ENCODE measurements at regions not wholly inside any gene's neighbourhood (a gene's known extent, or its start where the extent isn't known, plus 50 kb on each side); places are given as distances from the start of the nearest gene placed in this dataset.

GRCh38 chr6:134787261-134787877 is 162.5 kb downstream of the ALDH8A1 start:
- Histone ChIP-seq H3K9ac (ENCODE audit: low read length) (no peak overlapping the region), H3K9me2 (replicated peaks; ENCODE audit: insufficient read depth, low read length) (no peaks in the 10 kb centered on the region), H3K79me2 (ENCODE audit: low read length) (no peaks in the 10 kb centered on the region), H3K4me2 (ENCODE audit: low read depth, low read length, poor library complexity, severe bottlenecking) (no peak overlapping the region), H3K27me3 (ENCODE audit: low read length) (no peaks in the 10 kb centered on the region), H3K36me3 (ENCODE audit: insufficient read depth, low read length) (no peaks in the 10 kb centered on the region), H3K4me1 (ENCODE audit: low read length) (no peaks in the 10 kb centered on the region), H4K20me1 (ENCODE audit: insufficient read depth, low read depth, low read length) (no peaks in the 10 kb centered on the region), H3K27ac (ENCODE audit: low read length) (no peak overlapping the region), H3K9me3 (ENCODE audit: low read length) (no peaks in the 10 kb centered on the region), H3K4me3 (ENCODE audit: low read length) (no peak overlapping the region), H2AFZ (ENCODE audit: low read length) (no peak overlapping the region)
- DNase-seq: no peak

GRCh38 chr6:134784336-134784735 is 165.6 kb downstream of the ALDH8A1 start:
- H3K27me3 ChIP-seq (ENCODE audit: low read length): no peaks in the 10 kb centered on the region
- no peak for DNase-seq
- no peak overlapping the region for H3K9ac ChIP-seq (ENCODE audit: low read length)
- H2AFZ ChIP-seq (ENCODE audit: low read length): no peak overlapping the region
- no peak overlapping the region for H3K27ac ChIP-seq (ENCODE audit: low read length)
- no peak overlapping the region for H3K4me2 ChIP-seq (ENCODE audit: low read depth, low read length, poor library complexity, severe bottlenecking)
- no peaks in the 10 kb centered on the region for H3K9me3 ChIP-seq (ENCODE audit: low read length)
- no peaks in the 10 kb centered on the region for H4K20me1 ChIP-seq (ENCODE audit: insufficient read depth, low read depth, low read length)
- H3K9me2 ChIP-seq (replicated peaks; ENCODE audit: insufficient read depth, low read length): no peaks in the 10 kb centered on the region
- H3K36me3 ChIP-seq (ENCODE audit: insufficient read depth, low read length): no peaks in the 10 kb centered on the region
- no peak overlapping the region for H3K4me3 ChIP-seq (ENCODE audit: low read length)
- no peaks in the 10 kb centered on the region for H3K79me2 ChIP-seq (ENCODE audit: low read length)
- H3K4me1 ChIP-seq (ENCODE audit: low read length): no peaks in the 10 kb centered on the region

GRCh38 chr6:134778431-134778830 is 171.5 kb downstream of the ALDH8A1 start:
- no peak for DNase-seq
- Histone ChIP-seq H4K20me1 (ENCODE audit: insufficient read depth, low read depth, low read length) (no peaks in the 10 kb centered on the region), H3K36me3 (ENCODE audit: insufficient read depth, low read length) (no peaks in the 10 kb centered on the region), H3K27ac (ENCODE audit: low read length) (no peak overlapping the region), H3K4me1 (ENCODE audit: low read length) (no peaks in the 10 kb centered on the region), H3K9ac (ENCODE audit: low read length) (no peak overlapping the region), H3K9me3 (ENCODE audit: low read length) (no peaks in the 10 kb centered on the region), H3K4me3 (ENCODE audit: low read length) (no peak overlapping the region), H3K79me2 (ENCODE audit: low read length) (no peaks in the 10 kb centered on the region), H3K27me3 (ENCODE audit: low read length) (no peaks in the 10 kb centered on the region), H2AFZ (ENCODE audit: low read length) (no peak overlapping the region), H3K9me2 (replicated peaks; ENCODE audit: insufficient read depth, low read length) (no peaks in the 10 kb centered on the region), H3K4me2 (ENCODE audit: low read depth, low read length, poor library complexity, severe bottlenecking) (no peak overlapping the region)

GRCh38 chr6:134774201-134774638 is 175.7 kb downstream of the ALDH8A1 start:
- Histone ChIP-seq H3K9ac (ENCODE audit: low read length) (no peak overlapping the region), H2AFZ (ENCODE audit: low read length) (no peak overlapping the region), H3K4me2 (ENCODE audit: low read depth, low read length, poor library complexity, severe bottlenecking) (no peak overlapping the region), H3K27me3 (ENCODE audit: low read length) (no peaks in the 10 kb centered on the region), H3K4me3 (ENCODE audit: low read length) (no peak overlapping the region), H4K20me1 (ENCODE audit: insufficient read depth, low read depth, low read length) (no peaks in the 10 kb centered on the region), H3K9me2 (replicated peaks; ENCODE audit: insufficient read depth, low read length) (no peaks in the 10 kb centered on the region), H3K79me2 (ENCODE audit: low read length) (no peaks in the 10 kb centered on the region), H3K4me1 (ENCODE audit: low read length) (no peaks in the 10 kb centered on the region), H3K27ac (ENCODE audit: low read length) (no peak overlapping the region), H3K9me3 (ENCODE audit: low read length) (no peaks in the 10 kb centered on the region), H3K36me3 (ENCODE audit: insufficient read depth, low read length) (no peaks in the 10 kb centered on the region)
- DNase-seq: no peak

- H3K9ac ChIP-seq (ENCODE audit: low read length): no peak overlapping the region
- H3K9me2 ChIP-seq (replicated peaks; ENCODE audit: insufficient read depth, low read length): no peaks in the 10 kb centered on the region
- H3K4me3 ChIP-seq (ENCODE audit: low read length): no peak overlapping the region
- H2AFZ ChIP-seq (ENCODE audit: low read length): no peak overlapping the region
- no peaks in the 10 kb centered on the region for H3K79me2 ChIP-seq (ENCODE audit: low read length)
- no peak for DNase-seq
- H3K27me3 ChIP-seq (ENCODE audit: low read length): no peaks in the 10 kb centered on the region
- no peaks in the 10 kb centered on the region for H3K36me3 ChIP-seq (ENCODE audit: insufficient read depth, low read length)
- no peaks in the 10 kb centered on the region for H4K20me1 ChIP-seq (ENCODE audit: insufficient read depth, low read depth, low read length)
- no peaks in the 10 kb centered on the region for H3K4me1 ChIP-seq (ENCODE audit: low read length)
- no peaks in the 10 kb centered on the region for H3K9me3 ChIP-seq (ENCODE audit: low read length)
- H3K27ac ChIP-seq (ENCODE audit: low read length): no peak overlapping the region
- no peak overlapping the region for H3K4me2 ChIP-seq (ENCODE audit: low read depth, low read length, poor library complexity, severe bottlenecking)
Observed at GRCh38 chr6:134772671-134773360, 177.1 kb downstream of the ALDH8A1 start.

DNA sequence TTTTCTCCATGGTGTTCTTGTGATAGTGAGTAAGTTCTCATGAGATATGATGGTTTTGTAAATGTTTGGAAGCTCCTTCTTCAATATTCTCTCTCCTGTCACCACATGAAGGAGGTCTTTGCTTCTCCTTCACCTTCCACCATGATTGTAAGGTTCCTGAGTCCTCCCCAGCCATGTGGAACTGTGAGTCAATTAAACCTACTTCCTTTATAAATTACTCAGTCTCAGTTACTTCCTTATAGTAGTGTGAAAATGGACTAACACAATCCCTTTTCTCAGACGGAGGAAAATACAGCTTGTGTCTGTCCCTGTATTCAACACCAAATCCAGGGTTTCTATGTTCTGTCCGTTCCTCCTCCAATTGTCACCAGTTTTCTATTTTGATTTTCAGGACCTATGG is 181.0 kb downstream of the ALDH8A1 start:
- no peak overlapping the region for H3K4me2 ChIP-seq (ENCODE audit: low read depth, low read length, poor library complexity, severe bottlenecking)
- H3K9me3 ChIP-seq (ENCODE audit: low read length): no peaks in the 10 kb centered on the region
- H3K4me3 ChIP-seq (ENCODE audit: low read length): no peak overlapping the region
- no peak for DNase-seq
- no peaks in the 10 kb centered on the region for H3K36me3 ChIP-seq (ENCODE audit: insufficient read depth, low read length)
- H3K9me2 ChIP-seq (replicated peaks; ENCODE audit: insufficient read depth, low read length): no peaks in the 10 kb centered on the region
- H3K27ac ChIP-seq (ENCODE audit: low read length): no peak overlapping the region
- H3K4me1 ChIP-seq (ENCODE audit: low read length): no peaks in the 10 kb centered on the region
- no peaks in the 10 kb centered on the region for H3K27me3 ChIP-seq (ENCODE audit: low read length)
- no peaks in the 10 kb centered on the region; the same call in 1 of the 2 replicates for H4K20me1 ChIP-seq (ENCODE audit: insufficient read depth, low read depth, low read length)
- H3K9ac ChIP-seq (ENCODE audit: low read length): no peak overlapping the region
- no peak overlapping the region for H2AFZ ChIP-seq (ENCODE audit: low read length)
- H3K79me2 ChIP-seq (ENCODE audit: low read length): no peaks in the 10 kb centered on the region

DNA sequence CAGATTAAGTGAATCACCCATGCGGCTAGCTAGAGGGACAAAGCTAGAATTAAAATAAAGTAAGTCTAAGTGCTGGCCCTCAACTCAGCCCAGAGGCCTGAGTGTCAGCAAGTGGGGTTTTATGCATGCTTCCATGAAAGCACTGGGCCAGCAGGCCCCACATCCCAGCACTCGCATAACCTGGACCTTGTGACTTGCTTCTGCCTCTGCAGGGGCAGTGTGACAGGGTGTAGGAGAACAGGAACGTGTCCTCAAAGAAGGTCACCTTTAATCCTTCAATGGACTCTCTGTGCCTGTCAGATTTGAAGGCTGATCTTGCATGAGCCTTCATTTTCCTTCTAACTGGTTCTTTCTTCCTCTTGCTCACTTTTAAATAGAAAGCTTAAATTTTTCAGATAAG is 183.4 kb downstream of the ALDH8A1 start:
- H3K4me3 ChIP-seq (ENCODE audit: low read length): no peak overlapping the region
- no peaks in the 10 kb centered on the region for H3K9me3 ChIP-seq (ENCODE audit: low read length)
- H3K4me2 ChIP-seq (ENCODE audit: low read depth, low read length, poor library complexity, severe bottlenecking): no peak overlapping the region
- no peak overlapping the region for H3K9ac ChIP-seq (ENCODE audit: low read length)
- no peaks in the 10 kb centered on the region; the same call in 1 of the 2 replicates for H4K20me1 ChIP-seq (ENCODE audit: insufficient read depth, low read depth, low read length)
- no peaks in the 10 kb centered on the region for H3K36me3 ChIP-seq (ENCODE audit: insufficient read depth, low read length)
- H3K9me2 ChIP-seq (replicated peaks; ENCODE audit: insufficient read depth, low read length): no peaks in the 10 kb centered on the region
- H3K27ac ChIP-seq (ENCODE audit: low read length): no peak overlapping the region
- no peak overlapping the region for H2AFZ ChIP-seq (ENCODE audit: low read length)
- DNase-seq: no peak
- no peaks in the 10 kb centered on the region for H3K79me2 ChIP-seq (ENCODE audit: low read length)
- H3K4me1 ChIP-seq (ENCODE audit: low read length): no peaks in the 10 kb centered on the region
- no peaks in the 10 kb centered on the region for H3K27me3 ChIP-seq (ENCODE audit: low read length)

DNA sequence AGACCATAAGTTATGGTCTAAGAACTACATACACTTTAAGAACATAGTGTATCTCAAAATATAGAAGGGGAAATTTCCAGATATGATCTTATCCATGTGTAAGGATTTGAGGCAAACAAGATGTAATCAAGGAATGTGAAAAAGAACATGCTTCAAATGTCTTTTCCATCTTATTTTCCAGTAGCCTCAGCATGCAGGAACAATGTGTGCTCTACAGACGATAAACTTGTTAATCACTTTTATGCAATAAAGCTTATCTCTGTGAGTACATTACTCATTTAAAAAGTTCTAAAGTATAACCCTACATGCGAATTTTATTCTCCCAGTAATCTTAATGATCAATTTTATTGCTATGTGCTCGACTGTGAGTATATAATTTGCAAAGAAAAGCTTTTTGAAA is 185.2 kb downstream of the ALDH8A1 start:
- no peaks in the 10 kb centered on the region for H3K9me2 ChIP-seq (replicated peaks; ENCODE audit: insufficient read depth, low read length)
- H3K9ac ChIP-seq (ENCODE audit: low read length): no peak overlapping the region
- no peak overlapping the region for H3K4me3 ChIP-seq (ENCODE audit: low read length)
- H2AFZ ChIP-seq (ENCODE audit: low read length): no peak overlapping the region
- no peak overlapping the region for H3K27ac ChIP-seq (ENCODE audit: low read length)
- H3K4me1 ChIP-seq (ENCODE audit: low read length): no peaks in the 10 kb centered on the region
- H3K9me3 ChIP-seq (ENCODE audit: low read length): no peaks in the 10 kb centered on the region
- no peaks in the 10 kb centered on the region for H3K79me2 ChIP-seq (ENCODE audit: low read length)
- H4K20me1 ChIP-seq (ENCODE audit: insufficient read depth, low read depth, low read length): no peaks in the 10 kb centered on the region; the same call in 1 of the 2 replicates
- H3K27me3 ChIP-seq (ENCODE audit: low read length): no peaks in the 10 kb centered on the region
- no peak overlapping the region for H3K4me2 ChIP-seq (ENCODE audit: low read depth, low read length, poor library complexity, severe bottlenecking)
- H3K36me3 ChIP-seq (ENCODE audit: insufficient read depth, low read length): no peaks in the 10 kb centered on the region
- no peak for DNase-seq

All from Karpas-422 (cell line).